Renal cortical epithelial cell (primary cell): ENCODE measurements at regions not wholly inside any gene's neighbourhood (a gene's known extent, or its start where the extent isn't known, plus 50 kb on each side); places are given as distances from the start of the nearest gene placed in this dataset.
"Not testable (repeated sequence)": the region's sequence is repeated elsewhere in the genome, so short reads cannot be mapped to it uniquely, and the experiment has no call there.

Source experiments
- DNase-seq: peaks from one replicate; pipeline ENCODE4 v3.0.0-alpha.2; 2011; ENCODE audit warnings: low read depth

- no peak for DNase-seq
Measured at GRCh38 chr6:37580176-37580955, 80.7 kb upstream of the CCDC167 start.

GRCh38 chr6:37579444-37580067 lies 79.9 kb upstream of the CCDC167 start:
- no peak for DNase-seq

GRCh38 chr6:37578104-37578503 lies 78.4 kb upstream of the CCDC167 start:
- DNase-seq: no peak

- peak; percentile 65 for DNase-seq
Measured at GRCh38 chr6:37576336-37576737, 76.6 kb upstream of the CCDC167 start.

GRCh38 chr6:37575221-37575620 lies 75.5 kb upstream of the CCDC167 start:
- no peak for DNase-seq

- no peak for DNase-seq
Measured at GRCh38 chr6:37572334-37572733, 72.6 kb upstream of the CCDC167 start.

GRCh38 chr6:37570482-37571133 lies 70.9 kb upstream of the CCDC167 start:
- DNase-seq: no peak

GRCh38 chr6:37569743-37570481 lies 70.2 kb upstream of the CCDC167 start:
- DNase-seq: no peak

GRCh38 chr6:37569317-37569716 lies 69.6 kb upstream of the CCDC167 start:
- no peak for DNase-seq

GRCh38 chr6:37566950-37567349 lies 67.3 kb upstream of the CCDC167 start:
- no peak for DNase-seq

GRCh38 chr6:37566111-37566949 lies 66.6 kb upstream of the CCDC167 start:
- no peak for DNase-seq

- no peak for DNase-seq
Measured at GRCh38 chr6:37565267-37566110, 65.8 kb upstream of the CCDC167 start.

GRCh38 chr6:37562926-37563288 lies 63.2 kb upstream of the CCDC167 start:
- DNase-seq: not testable (repeated sequence)

GRCh38 chr6:37561361-37561760 lies 61.7 kb upstream of the CCDC167 start:
- no peak for DNase-seq

- DNase-seq: no peak
Measured at GRCh38 chr6:37560737-37561103, 61.0 kb upstream of the CCDC167 start.

- DNase-seq: no peak
Measured at GRCh38 chr6:37559501-37559900, 59.8 kb upstream of the CCDC167 start.

- DNase-seq: no peak
Measured at GRCh38 chr6:37559050-37559449, 59.4 kb upstream of the CCDC167 start.

GRCh38 chr6:37558646-37559045 lies 59.0 kb upstream of the CCDC167 start:
- no peak for DNase-seq

- no peak for DNase-seq
Measured at GRCh38 chr6:37558168-37558567, 58.5 kb upstream of the CCDC167 start.

- no peak for DNase-seq
Measured at GRCh38 chr6:37557645-37558114, 58.0 kb upstream of the CCDC167 start.
